ENCODE measurements at regions not wholly inside any gene's neighbourhood (a gene's known extent, or its start where the extent isn't known, plus 50 kb on each side); places are given as distances from the start of the nearest gene placed in this dataset.

DNA sequence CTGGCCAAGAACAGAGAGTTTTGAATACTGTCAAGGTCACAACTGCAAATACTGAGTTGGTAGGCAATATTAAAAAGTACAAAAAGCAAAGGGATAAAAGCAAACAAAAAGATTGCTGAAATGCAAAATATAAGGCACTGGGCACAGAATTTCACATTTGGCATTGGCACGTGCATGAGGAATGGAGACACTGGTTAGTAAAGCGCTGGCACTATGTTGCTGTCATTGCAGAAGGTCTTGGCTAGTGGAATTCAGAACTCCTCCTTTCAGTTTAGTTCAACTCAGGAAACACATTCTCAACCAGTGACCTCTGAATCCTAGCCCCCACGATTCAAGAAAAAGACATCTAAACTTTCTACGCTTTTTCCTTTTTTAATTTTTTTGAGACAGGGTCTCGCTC, 111.8 kb upstream of the PSMD7 start:
- TF ChIP-seq, protein P1, sequence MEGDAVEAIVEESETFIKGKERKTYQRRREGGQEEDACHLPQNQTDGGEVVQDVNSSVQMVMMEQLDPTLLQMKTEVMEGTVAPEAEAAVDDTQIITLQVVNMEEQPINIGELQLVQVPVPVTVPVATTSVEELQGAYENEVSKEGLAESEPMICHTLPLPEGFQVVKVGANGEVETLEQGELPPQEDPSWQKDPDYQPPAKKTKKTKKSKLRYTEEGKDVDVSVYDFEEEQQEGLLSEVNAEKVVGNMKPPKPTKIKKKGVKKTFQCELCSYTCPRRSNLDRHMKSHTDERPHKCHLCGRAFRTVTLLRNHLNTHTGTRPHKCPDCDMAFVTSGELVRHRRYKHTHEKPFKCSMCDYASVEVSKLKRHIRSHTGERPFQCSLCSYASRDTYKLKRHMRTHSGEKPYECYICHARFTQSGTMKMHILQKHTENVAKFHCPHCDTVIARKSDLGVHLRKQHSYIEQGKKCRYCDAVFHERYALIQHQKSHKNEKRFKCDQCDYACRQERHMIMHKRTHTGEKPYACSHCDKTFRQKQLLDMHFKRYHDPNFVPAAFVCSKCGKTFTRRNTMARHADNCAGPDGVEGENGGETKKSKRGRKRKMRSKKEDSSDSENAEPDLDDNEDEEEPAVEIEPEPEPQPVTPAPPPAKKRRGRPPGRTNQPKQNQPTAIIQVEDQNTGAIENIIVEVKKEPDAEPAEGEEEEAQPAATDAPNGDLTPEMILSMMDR (optimal IDR thresholded peaks at IDR 0.05 in 1 of 3, IDR thresholded peaks at IDR 0.05 in 1 of 3, conservative IDR thresholded peaks at IDR 0.05 in 1 of 3; ENCODE audit: extremely low read depth in 1 of 3, insufficient read depth in 2 of 3, low read length in 3 of 3) = no peak
- TF ChIP-seq EZH2 (IDR thresholded peaks at IDR 0.05; ENCODE audit: low read length) = no peak

Data from keratinocyte (primary cell).